ENCODE measurements at regions not wholly inside any gene's neighbourhood (a gene's known extent, or its start where the extent isn't known, plus 50 kb on each side); places are given as distances from the start of the nearest gene placed in this dataset.

DNA sequence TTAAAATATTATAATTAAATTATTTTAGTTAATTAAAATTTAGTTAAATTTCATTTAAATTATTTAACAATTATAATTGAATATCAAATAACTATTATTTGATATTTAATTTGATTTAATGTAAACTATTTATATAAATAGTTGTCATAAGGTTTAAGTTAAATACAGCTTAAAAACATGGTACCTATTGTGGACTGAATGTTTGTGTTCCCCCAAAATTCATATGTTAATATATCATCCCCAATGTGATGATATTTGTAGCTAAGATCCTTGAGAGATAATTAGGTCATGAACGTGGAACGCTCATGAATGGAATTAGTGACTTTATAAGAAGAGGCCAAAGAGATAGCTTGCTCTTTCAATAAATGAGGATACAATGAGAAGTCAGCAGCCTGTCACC, 505.7 kb upstream of the LRATD1 start:
- POLR2A ChIA-PET: no interaction called here
- CTCF ChIA-PET: no interaction called here
- Histone ChIP-seq H3K4me1 (ENCODE audit: control insufficient read depth, insufficient read depth, low read length) (no peaks in the 10 kb centered on the region), H3K9me3 (ENCODE audit: control insufficient read depth, insufficient read depth, low read depth, low read length) (no peaks in the 10 kb centered on the region), H3K36me3 (ENCODE audit: control insufficient read depth in 2 of 2, insufficient read depth in 1 of 2, low read length in 2 of 2) (no peaks in the 10 kb centered on the region), H3K4me3 (ENCODE audit: low read depth, low read length) (no peak overlapping the region), H3K27ac (ENCODE audit: extremely low read depth, low read depth, low read length) (no peak overlapping the region)
- TF ChIP-seq KLF9 (tag by site-specific recombination; IDR thresholded peaks at IDR 0.05; ENCODE audit: low read depth): no peak
- no peak for TF ChIP-seq ZBTB17 (tag by site-specific recombination; IDR thresholded peaks at IDR 0.05)
- TF ChIP-seq ZSCAN16 (tag by site-specific recombination; IDR thresholded peaks at IDR 0.05): no peak
- no peak for TF ChIP-seq ZNF2 (tag by site-specific recombination; IDR thresholded peaks at IDR 0.05)
- TF ChIP-seq KLF16 (tag by site-specific recombination; IDR thresholded peaks at IDR 0.05): no peak
- no peak for TF ChIP-seq ZNF549 (tag by site-specific recombination; IDR thresholded peaks at IDR 0.05)
- TF ChIP-seq, protein P1, sequence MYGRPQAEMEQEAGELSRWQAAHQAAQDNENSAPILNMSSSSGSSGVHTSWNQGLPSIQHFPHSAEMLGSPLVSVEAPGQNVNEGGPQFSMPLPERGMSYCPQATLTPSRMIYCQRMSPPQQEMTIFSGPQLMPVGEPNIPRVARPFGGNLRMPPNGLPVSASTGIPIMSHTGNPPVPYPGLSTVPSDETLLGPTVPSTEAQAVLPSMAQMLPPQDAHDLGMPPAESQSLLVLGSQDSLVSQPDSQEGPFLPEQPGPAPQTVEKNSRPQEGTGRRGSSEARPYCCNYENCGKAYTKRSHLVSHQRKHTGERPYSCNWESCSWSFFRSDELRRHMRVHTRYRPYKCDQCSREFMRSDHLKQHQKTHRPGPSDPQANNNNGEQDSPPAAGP (tag by site-specific recombination; IDR thresholded peaks at IDR 0.05): no peak
- TF ChIP-seq ZNF133 (tag by site-specific recombination; IDR thresholded peaks at IDR 0.05): no peak
- TF ChIP-seq, protein P2, sequence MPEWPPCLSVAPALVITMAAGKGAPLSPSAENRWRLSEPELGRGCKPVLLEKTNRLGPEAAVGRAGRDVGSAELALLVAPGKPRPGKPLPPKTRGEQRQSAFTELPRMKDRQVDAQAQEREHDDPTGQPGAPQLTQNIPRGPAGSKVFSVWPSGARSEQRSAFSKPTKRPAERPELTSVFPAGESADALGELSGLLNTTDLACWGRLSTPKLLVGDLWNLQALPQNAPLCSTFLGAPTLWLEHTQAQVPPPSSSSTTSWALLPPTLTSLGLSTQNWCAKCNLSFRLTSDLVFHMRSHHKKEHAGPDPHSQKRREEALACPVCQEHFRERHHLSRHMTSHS (tag by site-specific recombination; IDR thresholded peaks at IDR 0.05): no peak
- TF ChIP-seq, protein P3, sequence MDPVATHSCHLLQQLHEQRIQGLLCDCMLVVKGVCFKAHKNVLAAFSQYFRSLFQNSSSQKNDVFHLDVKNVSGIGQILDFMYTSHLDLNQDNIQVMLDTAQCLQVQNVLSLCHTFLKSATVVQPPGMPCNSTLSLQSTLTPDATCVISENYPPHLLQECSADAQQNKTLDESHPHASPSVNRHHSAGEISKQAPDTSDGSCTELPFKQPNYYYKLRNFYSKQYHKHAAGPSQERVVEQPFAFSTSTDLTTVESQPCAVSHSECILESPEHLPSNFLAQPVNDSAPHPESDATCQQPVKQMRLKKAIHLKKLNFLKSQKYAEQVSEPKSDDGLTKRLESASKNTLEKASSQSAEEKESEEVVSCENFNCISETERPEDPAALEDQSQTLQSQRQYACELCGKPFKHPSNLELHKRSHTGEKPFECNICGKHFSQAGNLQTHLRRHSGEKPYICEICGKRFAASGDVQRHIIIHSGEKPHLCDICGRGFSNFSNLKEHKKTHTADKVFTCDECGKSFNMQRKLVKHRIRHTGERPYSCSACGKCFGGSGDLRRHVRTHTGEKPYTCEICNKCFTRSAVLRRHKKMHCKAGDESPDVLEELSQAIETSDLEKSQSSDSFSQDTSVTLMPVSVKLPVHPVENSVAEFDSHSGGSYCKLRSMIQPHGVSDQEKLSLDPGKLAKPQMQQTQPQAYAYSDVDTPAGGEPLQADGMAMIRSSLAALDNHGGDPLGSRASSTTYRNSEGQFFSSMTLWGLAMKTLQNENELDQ (tag by site-specific recombination; IDR thresholded peaks at IDR 0.05; ENCODE audit: low read depth): no peak
- TF ChIP-seq, protein P4, sequence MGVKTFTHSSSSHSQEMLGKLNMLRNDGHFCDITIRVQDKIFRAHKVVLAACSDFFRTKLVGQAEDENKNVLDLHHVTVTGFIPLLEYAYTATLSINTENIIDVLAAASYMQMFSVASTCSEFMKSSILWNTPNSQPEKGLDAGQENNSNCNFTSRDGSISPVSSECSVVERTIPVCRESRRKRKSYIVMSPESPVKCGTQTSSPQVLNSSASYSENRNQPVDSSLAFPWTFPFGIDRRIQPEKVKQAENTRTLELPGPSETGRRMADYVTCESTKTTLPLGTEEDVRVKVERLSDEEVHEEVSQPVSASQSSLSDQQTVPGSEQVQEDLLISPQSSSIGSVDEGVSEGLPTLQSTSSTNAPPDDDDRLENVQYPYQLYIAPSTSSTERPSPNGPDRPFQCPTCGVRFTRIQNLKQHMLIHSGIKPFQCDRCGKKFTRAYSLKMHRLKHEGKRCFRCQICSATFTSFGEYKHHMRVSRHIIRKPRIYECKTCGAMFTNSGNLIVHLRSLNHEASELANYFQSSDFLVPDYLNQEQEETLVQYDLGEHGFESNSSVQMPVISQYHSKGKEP (tag by site-specific recombination; IDR thresholded peaks at IDR 0.05): no peak
- TF ChIP-seq ZNF211 (tag by site-specific recombination; IDR thresholded peaks at IDR 0.05; ENCODE audit: low read depth): no peak
- no peak for TF ChIP-seq ZNF221 (tag by site-specific recombination; IDR thresholded peaks at IDR 0.05; ENCODE audit: borderline replicate concordance)
- TF ChIP-seq, protein P5, sequence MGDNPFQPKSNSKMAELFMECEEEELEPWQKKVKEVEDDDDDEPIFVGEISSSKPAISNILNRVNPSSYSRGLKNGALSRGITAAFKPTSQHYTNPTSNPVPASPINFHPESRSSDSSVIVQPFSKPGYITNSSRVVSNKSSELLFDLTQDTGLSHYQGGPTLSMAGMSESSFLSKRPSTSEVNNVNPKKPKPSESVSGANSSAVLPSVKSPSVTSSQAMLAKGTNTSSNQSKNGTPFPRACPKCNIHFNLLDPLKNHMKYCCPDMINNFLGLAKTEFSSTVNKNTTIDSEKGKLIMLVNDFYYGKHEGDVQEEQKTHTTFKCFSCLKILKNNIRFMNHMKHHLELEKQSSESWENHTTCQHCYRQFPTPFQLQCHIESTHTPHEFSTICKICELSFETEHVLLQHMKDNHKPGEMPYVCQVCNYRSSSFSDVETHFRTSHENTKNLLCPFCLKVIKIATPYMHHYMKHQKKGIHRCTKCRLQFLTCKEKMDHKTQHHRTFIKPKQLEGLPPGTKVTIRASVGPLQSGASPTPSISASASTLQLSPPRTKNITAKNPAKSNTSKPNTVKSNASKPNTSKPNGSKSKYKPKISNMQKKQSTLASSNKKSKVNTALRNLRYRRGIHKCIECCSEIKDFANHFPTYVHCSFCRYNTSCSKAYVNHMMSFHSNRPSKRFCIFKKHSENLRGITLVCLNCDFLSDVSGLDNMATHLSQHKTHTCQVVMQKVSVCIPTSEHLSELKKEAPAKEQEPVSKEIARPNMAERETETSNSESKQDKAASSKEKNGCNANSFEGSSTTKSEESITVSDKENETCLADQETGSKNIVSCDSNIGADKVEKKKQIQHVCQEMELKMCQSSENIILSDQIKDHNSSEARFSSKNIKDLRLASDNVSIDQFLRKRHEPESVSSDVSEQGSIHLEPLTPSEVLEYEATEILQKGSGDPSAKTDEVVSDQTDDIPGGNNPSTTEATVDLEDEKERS (tag by site-specific recombination; IDR thresholded peaks at IDR 0.05): no peak
- TF ChIP-seq ZNF501 (tag by site-specific recombination; IDR thresholded peaks at IDR 0.05): no peak
- no peak for TF ChIP-seq ZNF184 (tag by site-specific recombination; IDR thresholded peaks at IDR 0.05)

DNA sequence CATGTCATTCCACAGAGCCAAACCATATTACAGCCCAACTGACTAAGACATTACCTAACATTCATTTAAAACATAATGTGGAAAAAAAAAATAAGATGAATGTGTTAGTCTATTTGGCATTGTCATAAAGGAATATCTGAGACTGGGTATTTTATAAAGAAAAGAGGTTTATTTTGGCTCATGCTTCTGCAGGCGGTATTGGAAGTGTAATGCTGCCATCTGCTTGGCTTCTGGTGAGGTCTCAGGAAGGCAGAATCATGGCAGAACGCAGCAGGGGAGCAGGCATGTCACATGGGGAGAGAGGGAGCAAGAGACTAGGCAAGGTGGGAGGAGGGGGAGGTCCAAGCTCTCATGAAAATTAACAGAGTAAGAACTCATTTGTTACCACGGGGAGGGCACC, 504.8 kb upstream of the LRATD1 start:
- no peak overlapping the region for H3K27ac ChIP-seq (ENCODE audit: extremely low read depth, low read depth, low read length)
- no peak overlapping the region for H3K4me3 ChIP-seq (ENCODE audit: low read depth, low read length)
- no peaks in the 10 kb centered on the region for H3K9me3 ChIP-seq (ENCODE audit: control insufficient read depth, insufficient read depth, low read depth, low read length)
- ChIA-PET CTCF (no interaction called here), POLR2A (no interaction called here)
- no peaks in the 10 kb centered on the region for H3K4me1 ChIP-seq (ENCODE audit: control insufficient read depth, insufficient read depth, low read length)
- no peaks in the 10 kb centered on the region for H3K36me3 ChIP-seq (ENCODE audit: control insufficient read depth in 2 of 2, insufficient read depth in 1 of 2, low read length in 2 of 2)
- no peak for TF ChIP-seq RBAK (tag by site-specific recombination; IDR thresholded peaks at IDR 0.05)
- TF ChIP-seq GFI1B (tag by site-specific recombination; IDR thresholded peaks at IDR 0.05): no peak
- no peak for TF ChIP-seq ZNF776 (tag by site-specific recombination; IDR thresholded peaks at IDR 0.05; ENCODE audit: borderline replicate concordance)
- no peak for TF ChIP-seq ZBTB21 (tag by site-specific recombination; IDR thresholded peaks at IDR 0.05)
- TF ChIP-seq ZNF677 (tag by site-specific recombination; IDR thresholded peaks at IDR 0.05): no peak
- TF ChIP-seq ZNF214 (tag by site-specific recombination; IDR thresholded peaks at IDR 0.05; ENCODE audit: borderline replicate concordance): no peak
- TF ChIP-seq, protein P6, sequence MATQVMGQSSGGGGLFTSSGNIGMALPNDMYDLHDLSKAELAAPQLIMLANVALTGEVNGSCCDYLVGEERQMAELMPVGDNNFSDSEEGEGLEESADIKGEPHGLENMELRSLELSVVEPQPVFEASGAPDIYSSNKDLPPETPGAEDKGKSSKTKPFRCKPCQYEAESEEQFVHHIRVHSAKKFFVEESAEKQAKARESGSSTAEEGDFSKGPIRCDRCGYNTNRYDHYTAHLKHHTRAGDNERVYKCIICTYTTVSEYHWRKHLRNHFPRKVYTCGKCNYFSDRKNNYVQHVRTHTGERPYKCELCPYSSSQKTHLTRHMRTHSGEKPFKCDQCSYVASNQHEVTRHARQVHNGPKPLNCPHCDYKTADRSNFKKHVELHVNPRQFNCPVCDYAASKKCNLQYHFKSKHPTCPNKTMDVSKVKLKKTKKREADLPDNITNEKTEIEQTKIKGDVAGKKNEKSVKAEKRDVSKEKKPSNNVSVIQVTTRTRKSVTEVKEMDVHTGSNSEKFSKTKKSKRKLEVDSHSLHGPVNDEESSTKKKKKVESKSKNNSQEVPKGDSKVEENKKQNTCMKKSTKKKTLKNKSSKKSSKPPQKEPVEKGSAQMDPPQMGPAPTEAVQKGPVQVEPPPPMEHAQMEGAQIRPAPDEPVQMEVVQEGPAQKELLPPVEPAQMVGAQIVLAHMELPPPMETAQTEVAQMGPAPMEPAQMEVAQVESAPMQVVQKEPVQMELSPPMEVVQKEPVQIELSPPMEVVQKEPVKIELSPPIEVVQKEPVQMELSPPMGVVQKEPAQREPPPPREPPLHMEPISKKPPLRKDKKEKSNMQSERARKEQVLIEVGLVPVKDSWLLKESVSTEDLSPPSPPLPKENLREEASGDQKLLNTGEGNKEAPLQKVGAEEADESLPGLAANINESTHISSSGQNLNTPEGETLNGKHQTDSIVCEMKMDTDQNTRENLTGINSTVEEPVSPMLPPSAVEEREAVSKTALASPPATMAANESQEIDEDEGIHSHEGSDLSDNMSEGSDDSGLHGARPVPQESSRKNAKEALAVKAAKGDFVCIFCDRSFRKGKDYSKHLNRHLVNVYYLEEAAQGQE (tag by site-specific recombination; IDR thresholded peaks at IDR 0.05): no peak
